K562 (cell line): ENCODE measurements at regions not wholly inside any gene's neighbourhood (a gene's known extent, or its start where the extent isn't known, plus 50 kb on each side); places are given as distances from the start of the nearest gene placed in this dataset.

Experiments used
- ATAC-seq: fragments of 200-7000 bp; cut with Tn5 transposase; 3 replicates; pipeline ENCODE4 v1.9.1; 2020; ENCODE audit warnings: moderate library complexity
- BruUV-seq: library from RNA; stranded (reverse); fragments of 400-500 nt; replicated peaks from 2 replicates; lab custom pipeline; 2021; lab: Mats Ljungman, UMichigan
- CTCF ChIA-PET: fragments of 300-600 bp; formaldehyde crosslinking; extraction: SDS; loops from one replicate; lab custom pipeline; 2021; ENCODE audit warnings: low intra/inter-chr PET ratio; lab: Yijun Ruan, JAX
- POLR2A ChIA-PET: fragments of 300-600, 350-650 bp; sonication (Branson Sonifier 250); formaldehyde crosslinking; extraction: SDS; loops from one replicate; lab custom pipeline; 2021; ENCODE audit warnings: antibody characterized with exemption, inconsistent platforms; lab: Yijun Ruan, JAX
- DNase-seq, 4 experiments: peaks; one replicate each; pipeline versions ENCODE4 v3.0.0 to v3.0.0-alpha.2; 2011 to 2018; ENCODE audit warnings: low spot score in 3 of 4, mixed read lengths in 3 of 4; ENCODE audit errors: extremely low read depth in 1 of 4
- FAIRE-seq: peaks from 2 replicates; lab custom pipeline; 2011; peaks lifted over from hg19 to GRCh38; lab: Jason Lieb, UNC
- H2AFZ ChIP-seq: 2 replicates; pipeline ENCODE4 v1.6.0; 2011; ENCODE audit warnings: low read depth, low read length, control low read depth, inconsistent platforms
- H3K27ac ChIP-seq: fragments of 200-600 bp; 3 replicates; pipeline ENCODE4 v1.8.0; 2011; ENCODE audit warnings: low read depth, mild to moderate bottlenecking, control low read depth, inconsistent platforms, low read length, moderate library complexity, mixed read lengths; ENCODE audit errors: extremely low read depth
- H3K27me3 ChIP-seq, 2 experiments: fragments of 300-600 bp in 1 of 2; 2 replicates in 1 of 2; 3 replicates in 1 of 2; pipeline versions ENCODE4 v1.6.0 to v1.8.0; 2011; ENCODE audit warnings: inconsistent platforms in 2 of 2, low read length in 2 of 2, mild to moderate bottlenecking in 1 of 2, mixed read lengths in 1 of 2, moderate library complexity in 1 of 2; ENCODE audit not compliant: control insufficient read depth in 2 of 2, insufficient read depth in 2 of 2
- H3K36me3 ChIP-seq: fragments of 300-600 bp; 3 replicates; pipeline ENCODE4 v1.8.0; 2011; ENCODE audit warnings: mild to moderate bottlenecking, low read length, inconsistent platforms; ENCODE audit not compliant: control insufficient read depth, insufficient read depth
- H3K4me1 ChIP-seq, 2 experiments: fragments of 200-600 bp in 1 of 2; replicated peaks in 1 of 2; 2 replicates in 1 of 2; 3 replicates in 1 of 2; pipeline versions ENCODE4 v1.5.1 to v1.8.0; 2011; ENCODE audit warnings: inconsistent platforms in 2 of 2, low read length in 2 of 2, mild to moderate bottlenecking in 1 of 2, mixed read lengths in 1 of 2, moderate library complexity in 1 of 2; ENCODE audit not compliant: control insufficient read depth in 2 of 2, insufficient read depth in 2 of 2
- H3K4me2 ChIP-seq: 2 replicates; pipeline ENCODE4 v1.6.1; 2011; ENCODE audit warnings: low read length, control low read depth, inconsistent platforms, mixed read lengths; ENCODE audit not compliant: insufficient read depth
- H3K4me3 ChIP-seq: fragments of 200-600 bp; sonication (generic), shearing (Covaris generic); 2 replicates; pipeline ENCODE4 v1.5.1; 2016; ENCODE audit warnings: control low read depth, inconsistent platforms
- H3K79me2 ChIP-seq: fragments of 200-600 bp; 3 replicates; pipeline ENCODE4 v1.8.0; 2011; ENCODE audit warnings: low read length, inconsistent platforms; ENCODE audit not compliant: control insufficient read depth, insufficient read depth
- H3K9ac ChIP-seq, 2 experiments: 2 replicates each; pipeline versions ENCODE4 v1.6.0 to v1.6.1; 2011; ENCODE audit warnings: low read depth in 2 of 2, low read length in 2 of 2, control low read depth in 1 of 2, inconsistent platforms in 1 of 2, mild to moderate bottlenecking in 1 of 2, mixed read lengths in 1 of 2; ENCODE audit not compliant: insufficient read depth in 1 of 2
- H3K9me1 ChIP-seq: one replicate; pipeline ENCODE4 v1.6.0; 2011; ENCODE audit warnings: inconsistent platforms, mild to moderate bottlenecking, low read length, moderate library complexity; ENCODE audit not compliant: control insufficient read depth, insufficient read depth
- H3K9me3 ChIP-seq: replicated peaks from 2 replicates; pipeline ENCODE4 v1.5.1; 2011; ENCODE audit warnings: low read depth, low read length, inconsistent platforms; ENCODE audit not compliant: control insufficient read depth, insufficient read depth
- H4K20me1 ChIP-seq: replicated peaks from 2 replicates; pipeline ENCODE4 v1.6.1; 2011; ENCODE audit warnings: low read length, inconsistent platforms, mixed read lengths; ENCODE audit not compliant: control insufficient read depth, insufficient read depth
- BACH1 ChIP-seq: fragments of 200-800 bp; sonication (Bioruptor generic); IDR thresholded peaks from 2 replicates; pipeline ENCODE4 v1.6.1; 2016; ENCODE audit warnings: missing genetic modification characterization, missing compliant biosample characterization
- BCL6 ChIP-seq: fragments of 250-450 bp; sonication (Bioruptor Pico); IDR thresholded peaks from 2 replicates; pipeline ENCODE4 v1.4.0; 2020
- MAFF ChIP-seq: IDR thresholded peaks from 2 replicates; pipeline ENCODE4 v1.6.1; 2012; ENCODE audit warnings: low read length, improper control_type of control experiment
- NCOA2 ChIP-seq, 2 experiments: fragments of 450-650 bp; IDR thresholded peaks; 2 replicates each; pipeline ENCODE4 v1.6.1; 2018; ENCODE audit warnings: mild to moderate bottlenecking in 2 of 2, moderate library complexity in 1 of 2; ENCODE audit not compliant: partially characterized antibody in 2 of 2
- NCOR1 ChIP-seq: fragments of 450-650 bp; IDR thresholded peaks from 2 replicates; pipeline ENCODE4 v1.6.1; 2016; ENCODE audit warnings: mild to moderate bottlenecking, moderate library complexity
- RUNX1 ChIP-seq: sonication (generic); IDR thresholded peaks from 2 replicates; pipeline ENCODE4 v1.6.1; 2016; ENCODE audit warnings: antibody characterized with exemption, low read depth
- SIRT6 ChIP-seq: IDR thresholded peaks from one replicate; pipeline ENCODE4 v1.6.1; 2012; ENCODE audit warnings: low read depth, mild to moderate bottlenecking, control low read depth, inconsistent platforms, low read length, moderate library complexity
- ZBTB8A ChIP-seq: fragments of 450-650 bp; IDR thresholded peaks from 2 replicates; pipeline ENCODE4 v1.6.1; 2018; ENCODE audit warnings: mild to moderate bottlenecking, moderate library complexity; ENCODE audit not compliant: partially characterized antibody
- ZEB2 ChIP-seq: fragments of 450-650 bp; IDR thresholded peaks from 2 replicates; pipeline ENCODE4 v1.6.1; 2016
- ZKSCAN1 ChIP-seq: fragments of 150-350 bp; IDR thresholded peaks from 2 replicates; pipeline ENCODE4 v1.6.1; 2016; ENCODE audit warnings: low read depth, low read length
- WGBS: fragments of 100-300 bp; shearing (Covaris generic); methylation state at CpG from one replicate; pipeline ENCODE4 v1.1.6; 2016; ENCODE audit warnings: low coverage, mixed read lengths; ENCODE audit not compliant: insufficient coverage; ENCODE audit errors: missing lambda C conversion rate; 5-methylcytosine and 5-hydroxymethylcytosine counted together
- in situ Hi-C: fragments of 300-500 bp; cut with MboI; formaldehyde crosslinking; loops from 4 replicates; pipeline ENCODE4 v1.15.0; 2018; ENCODE audit warnings: inconsistent platforms, mixed read lengths
- intact Hi-C: fragments of 100-400 bp; cut with micrococcal nuclease; formaldehyde crosslinking; loops from 2 replicates; pipeline ENCODE4 v1.14.2; 2022
- TF ChIP-seq, protein P1 (sequence below), 2 experiments: fragments of 450-650 bp; conservative IDR thresholded peaks; 2 replicates each; pipeline ENCODE4 v1.6.1; 2017; ENCODE audit warnings: mild to moderate bottlenecking in 2 of 2, moderate library complexity in 2 of 2
- TF ChIP-seq, protein P2 (sequence below): fragments of 450-650 bp; IDR thresholded peaks from 2 replicates; pipeline ENCODE4 v1.6.1; 2016; ENCODE audit warnings: antibody characterized with exemption
- TF ChIP-seq, protein P3 (sequence below): sonication (generic); formaldehyde crosslinking; IDR thresholded peaks from 2 replicates; pipeline ENCODE4 v1.4.0; 2020; ENCODE audit warnings: mild to moderate bottlenecking, missing genetic modification reagents
- TF ChIP-seq, protein P4 (sequence below): fragments of 450-650 bp; IDR thresholded peaks from 2 replicates; pipeline ENCODE4 v1.6.1; 2016

DNA sequence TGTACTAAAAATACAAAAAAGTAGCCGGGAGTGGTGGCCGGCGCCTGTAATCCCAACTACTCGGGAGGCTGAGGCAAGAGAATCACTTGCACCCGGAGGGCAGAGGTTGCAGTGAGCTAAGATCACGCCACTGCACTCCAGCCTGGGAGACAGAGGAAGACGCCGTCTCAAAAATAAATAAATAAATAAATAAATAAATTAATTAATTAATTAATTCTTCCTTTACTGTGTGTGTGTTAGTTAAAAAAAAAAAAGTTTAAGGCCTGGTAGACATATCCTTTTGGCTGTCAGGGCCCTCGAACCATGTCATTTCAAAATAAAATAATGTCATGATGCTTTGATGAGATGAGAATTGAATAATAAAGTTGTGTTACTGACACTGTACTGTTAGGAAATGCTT, 81.3 kb downstream of the ZNF467 start (continued):
- TF ChIP-seq, protein P1, sequence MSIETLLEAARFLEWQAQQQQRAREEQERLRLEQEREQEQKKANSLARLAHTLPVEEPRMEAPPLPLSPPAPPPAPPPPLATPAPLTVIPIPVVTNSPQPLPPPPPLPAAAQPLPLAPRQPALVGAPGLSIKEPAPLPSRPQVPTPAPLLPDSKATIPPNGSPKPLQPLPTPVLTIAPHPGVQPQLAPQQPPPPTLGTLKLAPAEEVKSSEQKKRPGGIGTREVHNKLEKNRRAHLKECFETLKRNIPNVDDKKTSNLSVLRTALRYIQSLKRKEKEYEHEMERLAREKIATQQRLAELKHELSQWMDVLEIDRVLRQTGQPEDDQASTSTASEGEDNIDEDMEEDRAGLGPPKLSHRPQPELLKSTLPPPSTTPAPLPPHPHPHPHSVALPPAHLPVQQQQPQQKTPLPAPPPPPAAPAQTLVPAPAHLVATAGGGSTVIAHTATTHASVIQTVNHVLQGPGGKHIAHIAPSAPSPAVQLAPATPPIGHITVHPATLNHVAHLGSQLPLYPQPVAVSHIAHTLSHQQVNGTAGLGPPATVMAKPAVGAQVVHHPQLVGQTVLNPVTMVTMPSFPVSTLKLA (conservative IDR thresholded peaks at IDR 0.05): no peak

DNA sequence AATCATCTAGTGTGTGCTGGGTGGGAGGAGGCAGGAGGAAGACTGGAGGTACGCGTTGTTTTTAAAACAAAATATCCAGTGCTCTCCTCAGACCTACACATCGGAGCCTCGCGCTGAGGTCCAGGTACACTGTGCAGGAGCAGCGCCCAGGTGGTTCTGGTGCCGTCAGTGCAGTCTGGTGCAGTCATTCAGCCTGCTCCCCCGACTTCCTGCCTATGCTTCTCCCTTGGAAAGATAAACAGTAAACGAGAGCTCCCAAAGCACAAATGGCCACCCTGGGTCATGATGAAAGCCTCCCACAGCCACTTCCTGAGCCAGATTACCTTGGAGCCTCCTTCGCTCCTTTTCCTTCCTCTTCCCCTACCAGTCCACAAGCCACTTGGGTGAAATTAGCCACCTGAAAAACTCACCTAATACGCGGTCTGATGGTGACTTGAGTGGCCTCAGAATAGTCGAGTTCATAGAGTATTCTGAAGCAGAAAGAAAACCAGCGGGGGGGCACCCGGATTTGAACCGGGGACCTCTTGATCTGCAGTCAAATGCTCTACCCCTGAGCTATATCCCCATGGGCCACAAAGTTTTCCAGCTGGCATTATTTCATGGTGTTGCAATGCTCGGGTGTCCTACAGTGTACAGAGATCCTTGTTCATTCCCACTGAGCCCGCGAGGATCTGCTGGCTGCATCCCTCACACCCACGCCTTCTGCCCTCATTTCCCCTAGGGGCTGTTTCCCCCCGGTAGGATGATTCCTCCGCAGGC, 82.5 kb downstream of the ZNF467 start:
- in situ Hi-C loops: no loop called here
- ChIA-PET POLR2A (interaction anchor here (0.6 to 1.2 kb wide), 5 partner anchors 21 to 51 kb away, joined by 3 to 8 read pairs (median 3); no protein-coding TSS in a partner anchor), CTCF (interaction anchor here (1.2 kb wide), 1 partner anchor 22 kb away, joined by 3 read pairs; no protein-coding TSS in a partner anchor)
- Histone ChIP-seq H3K36me3 (no peaks in the 10 kb centered on the region), H3K9me1 (no peaks in the 10 kb centered on the region), H3K9ac (peak overlapping the region; percentile 2 to 85; a peak in 3 of 4 replicates), H3K27ac (peak overlapping the region; percentile 10; the same call in 1 of the 3 replicates), H4K20me1 (no peaks in the 10 kb centered on the region), H3K27me3 (peaks cover 0 to 9% of the 10 kb centered on the region in 2 experiments; a peak in 2 of 5 replicates), H3K4me1 (peaks cover 8 to 11% of the 10 kb centered on the region in 2 experiments; a peak in 4 of 5 replicates), H3K4me2 (peak overlapping the region; percentile 76), H3K9me3 (peaks cover 1% of the 10 kb centered on the region), H2AFZ (peak overlapping the region; percentile 52), H3K4me3 (peak overlapping the region; percentile 37), H3K79me2 (no peaks in the 10 kb centered on the region)
- DNase-seq: peak; percentile 79 to 91 (median 83)
- ATAC-seq: peak; percentile 93
- 4% methylated on average over 22 of the region's 22 CpGs for WGBS
- TSS peak; percentile 100 for BruUV-seq
- intact Hi-C loops: loop anchor here (2.0 kb wide), 1 partner anchor 20 kb away; no protein-coding TSS in a partner anchor
- peak; percentile 93 for FAIRE-seq
- TF ChIP-seq SIRT6 (no peak), ZBTB8A (peak; percentile 79), NCOA2 (IDR thresholded peaks at IDR 0.05; ENCODE audit: partially characterized antibody in 2 of 2) (peak in 1 of 2 experiments; percentile 74), ZEB2 (peak; percentile 100), RUNX1 (peak; percentile 57; the same call in 1 of the 2 replicates), MAFF (peak; percentile 26), BACH1 (tag) (peak; percentile 62; the same call in 1 of the 2 replicates), ZKSCAN1 (peak; percentile 70; the same call in 1 of the 2 replicates), NCOR1 (no peak; the same call in 1 of the 2 replicates), BCL6 (no peak)
- TF ChIP-seq, protein P2, sequence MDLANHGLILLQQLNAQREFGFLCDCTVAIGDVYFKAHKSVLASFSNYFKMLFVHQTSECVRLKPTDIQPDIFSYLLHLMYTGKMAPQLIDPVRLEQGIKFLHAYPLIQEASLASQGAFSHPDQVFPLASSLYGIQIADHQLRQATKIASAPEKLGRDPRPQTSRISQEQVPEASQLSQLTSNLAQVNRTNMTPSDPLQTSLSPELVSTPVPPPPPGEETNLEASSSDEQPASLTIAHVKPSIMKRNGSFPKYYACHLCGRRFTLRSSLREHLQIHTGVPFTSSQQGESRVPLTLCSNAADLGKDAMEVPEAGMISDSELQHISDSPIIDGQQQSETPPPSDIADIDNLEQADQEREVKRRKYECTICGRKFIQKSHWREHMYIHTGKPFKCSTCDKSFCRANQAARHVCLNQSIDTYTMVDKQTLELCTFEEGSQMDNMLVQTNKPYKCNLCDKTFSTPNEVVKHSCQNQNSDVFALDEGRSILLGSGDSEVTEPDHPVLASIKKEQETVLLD: peak; percentile 89
- TF ChIP-seq, protein P3, sequence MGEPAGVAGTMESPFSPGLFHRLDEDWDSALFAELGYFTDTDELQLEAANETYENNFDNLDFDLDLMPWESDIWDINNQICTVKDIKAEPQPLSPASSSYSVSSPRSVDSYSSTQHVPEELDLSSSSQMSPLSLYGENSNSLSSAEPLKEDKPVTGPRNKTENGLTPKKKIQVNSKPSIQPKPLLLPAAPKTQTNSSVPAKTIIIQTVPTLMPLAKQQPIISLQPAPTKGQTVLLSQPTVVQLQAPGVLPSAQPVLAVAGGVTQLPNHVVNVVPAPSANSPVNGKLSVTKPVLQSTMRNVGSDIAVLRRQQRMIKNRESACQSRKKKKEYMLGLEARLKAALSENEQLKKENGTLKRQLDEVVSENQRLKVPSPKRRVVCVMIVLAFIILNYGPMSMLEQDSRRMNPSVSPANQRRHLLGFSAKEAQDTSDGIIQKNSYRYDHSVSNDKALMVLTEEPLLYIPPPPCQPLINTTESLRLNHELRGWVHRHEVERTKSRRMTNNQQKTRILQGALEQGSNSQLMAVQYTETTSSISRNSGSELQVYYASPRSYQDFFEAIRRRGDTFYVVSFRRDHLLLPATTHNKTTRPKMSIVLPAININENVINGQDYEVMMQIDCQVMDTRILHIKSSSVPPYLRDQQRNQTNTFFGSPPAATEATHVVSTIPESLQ: 0 out of 2 replicates have a peak, but pooled peaks have one; percentile 75
- TF ChIP-seq, protein P4, sequence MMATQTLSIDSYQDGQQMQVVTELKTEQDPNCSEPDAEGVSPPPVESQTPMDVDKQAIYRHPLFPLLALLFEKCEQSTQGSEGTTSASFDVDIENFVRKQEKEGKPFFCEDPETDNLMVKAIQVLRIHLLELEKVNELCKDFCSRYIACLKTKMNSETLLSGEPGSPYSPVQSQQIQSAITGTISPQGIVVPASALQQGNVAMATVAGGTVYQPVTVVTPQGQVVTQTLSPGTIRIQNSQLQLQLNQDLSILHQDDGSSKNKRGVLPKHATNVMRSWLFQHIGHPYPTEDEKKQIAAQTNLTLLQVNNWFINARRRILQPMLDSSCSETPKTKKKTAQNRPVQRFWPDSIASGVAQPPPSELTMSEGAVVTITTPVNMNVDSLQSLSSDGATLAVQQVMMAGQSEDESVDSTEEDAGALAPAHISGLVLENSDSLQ: 0 out of 2 replicates have a peak, but pooled peaks have one; percentile 25
